CD4-positive, alpha-beta T cell treated with Interferon gamma for 1 hour (primary cell): ENCODE measurements at regions not wholly inside any gene's neighbourhood (a gene's known extent, or its start where the extent isn't known, plus 50 kb on each side); places are given as distances from the start of the nearest gene placed in this dataset.

Source experiments
- DNase-seq: peaks from one replicate; pipeline ENCODE4 v3.0.0-alpha.2; 2020

- DNase-seq: no peak
Measured at GRCh38 chr11:29305456-29306232, 711.2 kb downstream of the KCNA4 start.

- DNase-seq: no peak
Measured at GRCh38 chr11:29300420-29300819, 716.4 kb downstream of the KCNA4 start.

- no peak for DNase-seq
Measured at GRCh38 chr11:29296680-29297079, 720.1 kb downstream of the KCNA4 start.

- no peak for DNase-seq
Measured at GRCh38 chr11:29293825-29294224, 723.0 kb downstream of the KCNA4 start.

GRCh38 chr11:29282088-29282487 lies 734.7 kb downstream of the KCNA4 start:
- no peak for DNase-seq

GRCh38 chr11:29281271-29281777 lies 735.5 kb downstream of the KCNA4 start:
- DNase-seq: no peak

GRCh38 chr11:29280452-29280851 lies 736.4 kb downstream of the KCNA4 start:
- no peak for DNase-seq

GRCh38 chr11:29279716-29280115 lies 737.1 kb downstream of the KCNA4 start:
- no peak for DNase-seq

- no peak for DNase-seq
Measured at GRCh38 chr11:29272019-29272654, 744.7 kb downstream of the KCNA4 start.

- no peak for DNase-seq
Measured at GRCh38 chr11:29271616-29272015, 745.2 kb downstream of the KCNA4 start.

- no peak for DNase-seq
Measured at GRCh38 chr11:29268733-29269132, 748.1 kb downstream of the KCNA4 start.

- no peak for DNase-seq
Measured at GRCh38 chr11:29265792-29266191, 751.0 kb downstream of the KCNA4 start.

GRCh38 chr11:29265381-29265780 lies 751.4 kb downstream of the KCNA4 start:
- DNase-seq: no peak

GRCh38 chr11:29263971-29264682 lies 752.7 kb downstream of the KCNA4 start:
- no peak for DNase-seq

- DNase-seq: no peak
Measured at GRCh38 chr11:29261831-29262230, 755.0 kb downstream of the KCNA4 start.

GRCh38 chr11:29260939-29261705 lies 755.7 kb downstream of the KCNA4 start:
- no peak for DNase-seq

GRCh38 chr11:29258411-29258810 lies 758.4 kb downstream of the KCNA4 start:
- DNase-seq: no peak

GRCh38 chr11:29256580-29256979 lies 760.2 kb downstream of the KCNA4 start:
- DNase-seq: no peak

GRCh38 chr11:29255401-29255800 lies 761.4 kb downstream of the KCNA4 start:
- DNase-seq: no peak

GRCh38 chr11:29251738-29252137 lies 765.1 kb downstream of the KCNA4 start:
- no peak for DNase-seq

GRCh38 chr11:29249713-29250112 lies 767.1 kb downstream of the KCNA4 start:
- no peak for DNase-seq

- DNase-seq: no peak
Measured at GRCh38 chr11:29244355-29244754, 772.5 kb downstream of the KCNA4 start.

GRCh38 chr11:29243616-29244015 lies 773.2 kb downstream of the KCNA4 start:
- DNase-seq: no peak
